Psoas muscle (tissue), 7 donors: ENCODE measurements at regions not wholly inside any gene's neighbourhood (a gene's known extent, or its start where the extent isn't known, plus 50 kb on each side); places are given as distances from the start of the nearest gene placed in this dataset.

Experiments
- ATAC-seq, 4 donors: fragments of 200-7000 bp; cut with Tn5 transposase; one replicate each; pipeline ENCODE4 v1.9.1; 2020; ENCODE audit warnings: moderate library complexity in 3 of 4, mild to moderate bottlenecking in 2 of 4
- DNase-seq, 2 donors: peaks; one replicate each; pipeline ENCODE4 v3.0.0-alpha.2; 2020
- H3K27ac ChIP-seq: fragments of 200-600 bp; one replicate; pipeline ENCODE4 v1.8.0; 2022
- H3K27me3 ChIP-seq, 3 donors: fragments of 200-600 bp in 1 of 3; one replicate each; pipeline versions ENCODE4 v1.6.1 to v1.8.0; 2013 to 2022; ENCODE audit warnings: low read length in 2 of 3, mild to moderate bottlenecking in 2 of 3, moderate library complexity in 1 of 3; ENCODE audit not compliant: insufficient read depth in 3 of 3
- H3K36me3 ChIP-seq, 2 donors: fragments of 200-600 bp in 1 of 2; one replicate each; pipeline versions ENCODE4 v1.6.1 to v1.8.0; 2013 to 2022; ENCODE audit warnings: low read depth in 1 of 2, mild to moderate bottlenecking in 1 of 2, moderate library complexity in 1 of 2; ENCODE audit not compliant: insufficient read depth in 1 of 2
- H3K4me1 ChIP-seq: fragments of 200-600 bp; one replicate; pipeline ENCODE4 v1.8.0; 2022
- H3K4me3 ChIP-seq: fragments of 200-600 bp; one replicate; pipeline ENCODE4 v1.8.0; 2022; ENCODE audit warnings: mild to moderate bottlenecking
- H3K9me3 ChIP-seq: fragments of 200-600 bp; one replicate; pipeline ENCODE4 v1.8.0; 2022
- CTCF ChIP-seq: fragments of 200-600 bp; IDR thresholded peaks from one replicate; pipeline ENCODE4 v1.8.0; 2022; ENCODE audit warnings: antibody characterized with exemption
- WGBS, 3 donors: extraction: QIAGEN DNeasy Blood & Tissue Kit; methylation state at CpG; one replicate each; pipeline versions ENCODE4 v1.1.6 to v1.1.7; 2013; 5-methylcytosine and 5-hydroxymethylcytosine counted together
- intact Hi-C, 2 donors: fragments of 100-400 bp; cut with DNase I; formaldehyde crosslinking; loops; one replicate each; pipeline versions ENCODE4 v1.11.0 to v1.14.2; 2022
- donor health status: healthy with polysubstance abuse.
- donor health status: DM: no; HTN: no; CAD: no; lungs with moderate emphysema.
- donor health status: Bipolar disorder and iron deficiency.
- donor health status: healthy.
- donor health status: DM: yes; HTN: yes; CAD: no.
- donor health status: DM: no; HTN: no; CAD: no.
- donor health status: DM: yes; HTN: yes; CAD: no.

- Histone ChIP-seq H3K36me3 (no peaks in the 10 kb centered on the region), H3K4me3 (no peak overlapping the region), H3K9me3 (peaks cover 6% of the 10 kb centered on the region), H3K27ac (no peak overlapping the region), H3K27me3 (peaks cover 0 to 4% (median 0%) of the 10 kb centered on the region in 3 donors), H3K4me1 (no peaks in the 10 kb centered on the region)
- DNase-seq = no peak
- intact Hi-C loops = no loop called here
- no peak for ATAC-seq
- 75 to 86% (median 79%) methylated on average over 6 of the region's 6 CpGs for WGBS, 3 donors
- no peak for TF ChIP-seq CTCF
Observed at GRCh38 chr10:64219271-64220025, 698.2 kb downstream of the REEP3 start.

GRCh38 chr10:64234489-64234888 is 713.3 kb downstream of the REEP3 start:
- DNase-seq (no peak), ATAC-seq (no peak)
- H3K36me3 ChIP-seq = no peaks in the 10 kb centered on the region
- no peaks in the 10 kb centered on the region for H3K4me1 ChIP-seq
- intact Hi-C loops = no loop called here
- H3K27ac ChIP-seq = no peak overlapping the region
- H3K27me3 ChIP-seq = no peaks in the 10 kb centered on the region
- no peak overlapping the region for H3K4me3 ChIP-seq
- no peak for TF ChIP-seq CTCF
- H3K9me3 ChIP-seq = no peaks in the 10 kb centered on the region

GRCh38 chr10:64257704-64258103 is 736.5 kb downstream of the REEP3 start:
- intact Hi-C loops = no loop called here
- H3K4me3 ChIP-seq = no peak overlapping the region
- WGBS, 3 donors = 33 to 50% (median 39%) methylated on average over 1 of the region's 1 CpG
- no peak for DNase-seq
- H3K27me3 ChIP-seq = no peaks in the 10 kb centered on the region
- TF ChIP-seq CTCF = no peak
- no peaks in the 10 kb centered on the region for H3K9me3 ChIP-seq
- H3K27ac ChIP-seq = no peak overlapping the region
- ATAC-seq = no peak
- H3K4me1 ChIP-seq = no peaks in the 10 kb centered on the region
- no peaks in the 10 kb centered on the region for H3K36me3 ChIP-seq

GRCh38 chr10:64261092-64261491 is 739.9 kb downstream of the REEP3 start:
- H3K4me1 ChIP-seq = no peaks in the 10 kb centered on the region
- no peak overlapping the region for H3K4me3 ChIP-seq
- no peaks in the 10 kb centered on the region for H3K27me3 ChIP-seq
- intact Hi-C loops = no loop called here
- H3K27ac ChIP-seq = no peak overlapping the region
- ATAC-seq (no peak), DNase-seq (no peak)
- no peaks in the 10 kb centered on the region for H3K9me3 ChIP-seq
- no peak for TF ChIP-seq CTCF
- no peaks in the 10 kb centered on the region for H3K36me3 ChIP-seq

GRCh38 chr10:64261676-64262075 is 740.5 kb downstream of the REEP3 start:
- no peak for DNase-seq
- intact Hi-C loops = no loop called here
- Histone ChIP-seq H3K36me3 (no peaks in the 10 kb centered on the region), H3K27me3 (no peaks in the 10 kb centered on the region), H3K4me1 (no peaks in the 10 kb centered on the region), H3K4me3 (no peak overlapping the region), H3K9me3 (no peaks in the 10 kb centered on the region), H3K27ac (no peak overlapping the region)
- WGBS, 3 donors = 93 to 96% (median 95%) methylated on average over 1 of the region's 1 CpG
- no peak for ATAC-seq
- TF ChIP-seq CTCF = no peak
